ENCODE measurements at regions not wholly inside any gene's neighbourhood (a gene's known extent, or its start where the extent isn't known, plus 50 kb on each side); places are given as distances from the start of the nearest gene placed in this dataset.

GRCh38 chr11:104340590-104340989, 176.6 kb upstream of the PDGFD start:
- TF ChIP-seq CTCF (IDR thresholded peaks at IDR 0.05; ENCODE audit: borderline replicate concordance, extremely low read depth, low read length, poor library complexity, severe bottlenecking) (no peak), EZH2 (IDR thresholded peaks at IDR 0.05; ENCODE audit: borderline replicate concordance, low read depth, low read length, severe bottlenecking) (no peak)

Data from DND-41 (cell line).